GM21723 (cell line): ENCODE measurements at regions not wholly inside any gene's neighbourhood (a gene's known extent, or its start where the extent isn't known, plus 50 kb on each side); places are given as distances from the start of the nearest gene placed in this dataset.
A peak's percentile ranks its signal among the peaks of the same experiment; 100 is the strongest.
"Not testable (repeated sequence)": the region's sequence is repeated elsewhere in the genome, so short reads cannot be mapped to it uniquely, and the experiment has no call there.

Experiments
- ATAC-seq: cut with Tn5 transposase; IDR thresholded peaks from one replicate; pipeline ENCODE4 v1.9.1; 2021; ENCODE audit warnings: mild to moderate bottlenecking, moderate library complexity; ENCODE audit not compliant: unreplicated experiment

- no peak for ATAC-seq
Observed at GRCh38 chr12:11446372-11446771, 51.0 kb upstream of the PRB2 start.

DNA sequence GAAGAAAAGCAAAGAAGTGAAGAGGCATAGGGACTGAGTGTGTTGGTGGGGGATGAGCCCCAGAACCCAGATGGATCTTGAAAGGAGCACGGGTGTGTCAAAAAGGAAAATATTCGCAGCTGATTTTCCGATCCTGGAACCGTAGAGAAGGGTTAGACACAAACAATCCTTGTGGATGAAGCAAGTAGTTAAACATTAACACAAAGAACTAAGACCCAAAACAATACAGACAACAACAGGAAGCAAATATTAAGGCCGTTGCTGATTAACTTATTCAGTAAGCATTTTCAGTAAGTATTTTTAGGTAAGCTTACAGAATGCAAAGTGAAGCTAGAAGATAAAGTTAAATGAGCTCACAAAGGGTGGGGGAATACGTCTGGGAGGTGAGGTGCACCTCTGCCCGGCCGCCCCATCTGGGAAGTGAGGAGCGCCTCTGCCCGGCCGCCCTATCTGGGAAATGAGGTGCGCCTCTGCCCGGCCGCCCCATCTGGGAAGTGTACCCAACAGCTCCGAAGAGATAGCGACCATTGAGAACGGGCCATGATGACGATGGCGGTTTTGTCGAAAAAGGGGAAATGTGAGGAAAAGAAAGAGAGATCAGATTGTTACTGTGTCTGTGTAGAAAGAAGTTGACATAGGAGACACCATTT lies 62.8 kb upstream of the PRB2 start:
- ATAC-seq: no peak

DNA sequence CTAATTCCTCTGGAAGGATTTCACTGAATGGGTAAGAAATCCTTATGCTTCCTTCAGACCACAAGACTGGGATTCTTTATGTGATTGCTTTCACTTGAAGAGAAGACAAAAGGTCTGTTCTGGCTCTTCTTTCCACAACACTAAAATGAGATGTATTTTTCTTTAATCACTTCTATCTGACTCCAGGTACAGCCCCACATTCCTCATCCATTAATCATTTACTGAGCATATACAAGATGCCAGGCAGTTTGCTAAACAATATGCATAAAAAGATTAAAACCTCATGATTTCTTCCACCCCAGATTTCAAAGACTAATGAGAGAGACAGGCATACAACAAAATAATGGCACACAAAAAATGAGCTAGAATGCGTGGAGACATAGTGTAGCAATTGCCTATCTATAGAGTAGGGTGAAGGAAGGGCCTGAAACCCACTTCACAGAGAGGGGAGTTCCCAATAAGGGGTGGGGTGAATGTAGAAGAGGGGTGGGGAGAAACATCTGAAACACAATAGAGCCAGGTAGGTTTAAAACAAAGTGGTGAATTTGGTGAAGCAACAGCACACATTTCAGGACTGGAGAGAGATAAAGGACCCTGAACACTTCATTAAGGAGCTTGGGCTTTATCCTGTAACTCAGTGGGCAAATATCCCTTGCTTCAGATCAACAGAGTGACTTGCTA lies 65.1 kb upstream of the PRB2 start:
- ATAC-seq: no peak

DNA sequence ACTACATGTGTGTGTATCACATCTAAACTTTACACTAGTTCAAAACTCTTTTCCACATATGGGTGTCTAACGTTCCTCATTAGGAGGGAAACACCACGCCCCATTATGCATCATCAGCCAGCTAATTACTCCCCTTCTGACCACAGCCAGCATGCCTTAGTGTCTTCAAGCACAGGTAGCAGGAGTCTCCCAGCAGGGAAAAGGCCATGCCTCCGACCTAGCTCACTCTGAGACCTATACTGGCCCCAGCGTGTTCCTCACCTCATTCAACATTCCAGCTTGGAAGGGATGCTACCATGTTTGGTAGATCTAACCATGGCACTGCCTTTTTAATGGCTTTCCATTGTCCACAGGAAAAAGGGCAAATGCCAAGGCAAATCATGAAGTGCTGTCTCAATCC lies 66.1 kb upstream of the PRB2 start:
- ATAC-seq: no peak

- ATAC-seq: no peak
Observed at GRCh38 chr12:11477110-11477509, 81.7 kb upstream of the PRB2 start.

DNA sequence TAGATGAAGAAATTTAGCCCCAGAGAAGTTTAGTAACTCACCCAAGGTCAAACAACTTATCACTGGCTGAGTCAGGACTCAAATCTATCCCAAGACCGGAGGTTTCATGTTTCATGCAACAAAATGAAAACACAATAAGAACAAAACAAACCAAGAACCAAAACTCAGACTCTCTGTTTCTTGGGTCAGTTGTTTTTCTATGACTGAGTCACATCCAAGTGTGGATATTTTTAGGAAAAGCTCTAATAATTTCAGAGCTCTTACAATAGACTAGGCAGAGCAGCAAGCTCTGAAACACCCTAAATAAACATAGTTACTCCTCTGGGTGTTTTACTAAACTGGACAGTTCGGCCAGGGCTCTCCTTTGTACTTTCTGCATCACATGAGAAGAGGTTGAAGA lies 87.6 kb upstream of the PRB2 start:
- no peak for ATAC-seq

- peak; percentile 93 for ATAC-seq
Observed at GRCh38 chr12:11486623-11487444, 91.5 kb upstream of the PRB2 start.

DNA sequence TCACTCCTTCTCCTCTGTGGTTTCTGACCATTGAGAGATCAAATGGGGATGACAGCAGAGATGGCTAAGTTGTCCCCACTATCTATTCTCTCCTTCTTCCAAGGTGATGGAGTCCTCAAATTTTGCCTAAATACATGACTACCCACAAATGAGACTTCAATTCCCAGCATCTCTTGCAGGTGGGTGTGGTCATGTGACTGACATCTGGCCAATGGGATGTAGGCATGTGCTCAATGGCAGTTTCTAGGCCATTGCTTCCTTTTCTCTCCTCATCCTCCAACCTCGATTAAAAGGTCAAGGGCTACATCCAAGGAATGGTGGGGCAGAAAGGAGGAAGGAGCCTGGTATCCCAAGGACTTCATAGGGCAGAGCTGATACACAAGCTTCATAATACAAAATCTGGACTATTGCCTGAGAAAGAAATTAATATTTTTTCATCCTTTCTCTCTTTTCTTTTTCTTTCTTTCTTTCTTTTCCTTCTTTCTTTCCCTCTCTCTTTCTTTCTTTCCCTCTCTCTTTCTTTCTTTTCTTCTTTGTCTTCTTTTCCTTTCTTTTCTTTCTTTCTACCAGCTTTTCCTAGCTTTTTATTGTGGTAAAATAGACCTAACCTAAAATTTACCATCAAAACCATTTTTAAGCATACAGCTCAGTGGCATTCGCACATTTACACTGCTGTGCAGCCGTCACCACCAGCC lies 100.9 kb upstream of the PRB2 start:
- no peak for ATAC-seq

DNA sequence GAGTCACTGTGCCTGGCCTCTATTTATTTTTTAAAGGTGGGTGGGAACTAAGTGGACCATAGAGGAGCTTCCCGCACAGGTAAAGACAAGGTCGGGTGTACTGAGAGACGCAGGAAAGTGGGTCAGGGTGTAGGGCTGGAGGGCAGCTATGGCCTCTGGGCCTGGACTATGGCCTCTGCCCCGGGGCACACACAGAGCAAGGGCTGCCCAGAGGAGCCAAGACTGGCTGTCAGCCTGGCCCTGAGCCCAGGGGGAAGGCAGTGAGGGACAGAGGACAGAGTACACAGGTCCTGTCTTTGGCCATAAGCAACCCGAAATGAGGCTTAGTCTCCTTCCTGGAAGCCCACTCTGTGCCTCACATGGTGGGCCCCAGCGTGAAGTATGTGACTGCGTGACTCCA lies 102.1 kb upstream of the PRB2 start:
- ATAC-seq: no peak

- ATAC-seq: no peak
Observed at GRCh38 chr12:11497995-11498394, 102.6 kb upstream of the PRB2 start.

DNA sequence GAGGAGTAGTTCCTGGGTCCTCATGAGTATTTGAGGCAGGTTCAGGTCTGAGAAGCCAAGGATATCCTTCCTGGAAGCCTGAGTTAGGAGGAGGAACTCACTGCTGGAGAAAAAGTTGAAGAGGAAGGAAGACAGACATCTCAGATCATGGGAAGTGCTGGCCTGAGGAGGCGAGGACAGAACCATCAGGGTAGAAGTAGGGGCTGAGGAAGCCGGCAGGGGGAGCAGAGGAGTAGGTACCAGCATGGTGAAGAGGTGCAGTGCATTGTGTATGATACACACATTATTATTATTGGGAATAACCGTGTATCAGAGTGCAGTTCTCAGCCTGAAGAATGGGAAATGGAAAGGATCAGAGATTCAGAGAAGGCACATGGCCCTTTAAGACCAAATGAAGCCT lies 103.2 kb upstream of the PRB2 start:
- not testable (repeated sequence) for ATAC-seq

- ATAC-seq: no peak
Observed at GRCh38 chr12:11499806-11500187, 104.4 kb upstream of the PRB2 start.

- ATAC-seq: peak; percentile 65
Observed at GRCh38 chr12:11500188-11500860, 105.0 kb upstream of the PRB2 start.

DNA sequence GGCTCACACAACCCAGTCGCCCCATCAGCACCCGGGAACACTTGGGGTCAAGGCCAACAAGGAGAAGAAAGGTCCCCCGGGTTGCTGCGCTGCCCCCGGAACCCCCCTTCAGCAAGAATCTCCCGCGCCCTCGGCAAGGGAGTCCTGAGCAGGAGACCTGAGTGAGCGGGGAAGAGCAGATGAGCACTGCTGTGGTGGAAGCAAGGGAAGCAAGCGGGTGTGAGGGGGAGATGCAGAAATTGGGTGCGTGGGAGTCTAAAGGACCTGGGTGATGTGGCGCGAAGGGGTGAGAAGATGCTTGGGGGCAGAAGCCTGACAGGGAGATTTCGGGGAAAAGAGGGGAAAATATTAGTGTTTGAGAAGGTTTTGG lies 105.5 kb upstream of the PRB2 start:
- no peak for ATAC-seq

DNA sequence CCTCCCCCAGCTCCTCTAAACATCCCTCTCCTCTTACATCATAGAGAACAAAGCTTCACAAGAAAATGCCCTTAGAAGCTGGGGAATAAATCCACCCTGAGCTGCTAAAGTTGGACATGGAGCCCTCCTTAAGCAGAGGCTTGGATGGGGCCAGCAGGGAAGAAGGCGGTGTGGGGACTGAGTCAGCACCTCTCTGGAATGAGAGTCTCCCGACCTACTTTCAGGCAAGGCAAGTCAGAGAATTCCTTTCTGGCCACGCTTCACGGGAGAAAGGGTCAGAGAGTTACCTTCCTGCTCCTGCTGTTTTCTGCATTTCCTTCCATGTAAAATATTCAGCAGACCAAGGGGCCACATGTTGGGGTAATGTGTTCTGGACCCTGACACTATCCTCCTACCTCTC lies 113.3 kb upstream of the PRB2 start:
- ATAC-seq: no peak

DNA sequence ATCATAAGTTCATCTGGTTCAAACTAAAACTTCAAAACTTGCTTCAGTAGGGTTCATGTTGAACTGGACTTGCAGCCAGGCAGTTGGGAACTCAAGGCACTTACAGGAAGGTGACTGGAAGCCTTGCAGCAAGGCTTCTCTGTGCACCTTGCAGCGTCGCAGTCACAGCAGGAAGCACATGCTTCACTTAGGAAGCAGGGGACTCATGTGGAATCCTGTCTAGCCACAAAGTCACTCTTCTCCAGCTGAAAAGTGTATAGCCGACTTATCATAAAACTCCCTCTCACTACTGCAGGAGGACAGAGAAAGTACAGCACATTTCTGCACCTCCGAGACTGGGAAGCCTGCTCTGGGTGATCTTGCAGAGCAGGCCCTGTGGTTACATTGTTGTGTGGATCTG lies 114.0 kb upstream of the PRB2 start:
- ATAC-seq: no peak

DNA sequence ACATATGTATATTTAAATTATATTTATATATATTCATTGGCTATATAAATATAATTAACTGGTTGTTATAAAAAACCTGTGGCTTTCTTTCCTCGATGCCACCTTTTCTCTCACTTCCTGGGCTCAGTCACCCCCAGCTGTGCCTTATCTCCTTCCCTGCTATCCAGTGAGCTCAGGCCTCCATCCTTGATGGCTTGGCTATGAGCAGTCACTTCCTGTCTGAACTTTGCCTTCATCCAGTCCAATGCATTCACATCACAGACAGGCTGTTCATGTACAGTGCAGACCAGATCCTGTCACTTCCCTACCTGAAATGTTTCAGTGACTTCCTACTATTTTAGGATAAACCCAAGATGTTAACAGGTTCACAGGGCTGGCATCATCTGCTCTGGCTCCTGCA lies 115.3 kb upstream of the PRB2 start:
- ATAC-seq: no peak

- ATAC-seq: no peak
Observed at GRCh38 chr12:11513288-11513687, 117.9 kb upstream of the PRB2 start.

DNA sequence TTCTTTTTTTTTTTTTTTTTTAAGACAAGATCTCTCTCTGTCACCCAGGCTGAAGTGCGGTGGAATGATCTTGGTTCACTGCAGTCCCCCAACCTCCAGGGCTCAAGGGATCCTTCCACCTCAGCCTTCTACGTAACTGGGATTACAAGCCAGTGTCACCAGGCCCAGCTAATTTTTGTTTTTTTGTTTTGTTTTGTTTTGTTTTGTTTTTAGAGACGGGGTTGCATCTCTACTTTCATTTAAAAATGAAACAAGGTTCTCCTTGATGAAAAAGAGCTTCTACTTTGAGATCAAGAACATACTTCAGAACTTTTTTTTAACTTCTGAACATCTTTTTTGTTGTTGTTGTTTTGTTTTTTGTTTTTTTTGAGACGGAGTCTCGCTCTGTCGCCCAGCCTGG lies 121.7 kb upstream of the PRB2 start:
- no peak for ATAC-seq

- no peak for ATAC-seq
Observed at GRCh38 chr12:11524446-11524845, 125.0 kb upstream of the ETV6 start.

DNA sequence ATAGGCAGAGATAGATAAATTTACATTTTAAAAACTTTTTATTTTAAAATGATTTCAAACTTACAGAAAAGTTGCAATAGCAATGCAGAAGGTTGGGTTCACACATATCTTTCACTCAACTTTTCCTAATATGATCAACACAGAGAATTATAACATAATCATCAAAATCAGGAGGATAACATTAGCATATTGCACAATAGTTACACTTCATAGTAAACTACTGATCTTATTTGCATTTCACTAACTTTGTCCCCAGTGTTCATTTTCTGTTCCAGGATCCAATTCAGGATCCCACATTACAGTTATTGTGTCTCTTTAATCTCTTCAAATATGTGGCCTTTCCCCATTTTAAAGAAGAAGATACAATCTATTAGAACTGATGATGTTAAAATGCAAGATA lies 115.4 kb upstream of the ETV6 start:
- ATAC-seq: no peak
